ENCODE measurements at regions not wholly inside any gene's neighbourhood (a gene's known extent, or its start where the extent isn't known, plus 50 kb on each side); places are given as distances from the start of the nearest gene placed in this dataset.

GRCh38 chr12:87518481-87518880, 510.7 kb downstream of the C12orf50 start:
- ChIA-PET CTCF (interaction anchor here (1.3 kb wide), 1 partner anchor 13 kb away, joined by 4 read pairs; no protein-coding TSS in a partner anchor), POLR2A (no interaction called here)
- no peak for TF ChIP-seq CTCF (IDR thresholded peaks at IDR 0.05; ENCODE audit: control extremely low read depth, extremely low read depth, low read depth, missing control alignments)
- DNase-seq (ENCODE audit: extremely low spot score), result no peak

GRCh38 chr12:87518036-87518435, 511.2 kb downstream of the C12orf50 start:
- CTCF ChIA-PET, result no interaction called here
- POLR2A ChIA-PET, result no interaction called here
- TF ChIP-seq CTCF (IDR thresholded peaks at IDR 0.05; ENCODE audit: control extremely low read depth, extremely low read depth, low read depth, missing control alignments), result no peak
- DNase-seq (ENCODE audit: extremely low spot score), result no peak

DNA sequence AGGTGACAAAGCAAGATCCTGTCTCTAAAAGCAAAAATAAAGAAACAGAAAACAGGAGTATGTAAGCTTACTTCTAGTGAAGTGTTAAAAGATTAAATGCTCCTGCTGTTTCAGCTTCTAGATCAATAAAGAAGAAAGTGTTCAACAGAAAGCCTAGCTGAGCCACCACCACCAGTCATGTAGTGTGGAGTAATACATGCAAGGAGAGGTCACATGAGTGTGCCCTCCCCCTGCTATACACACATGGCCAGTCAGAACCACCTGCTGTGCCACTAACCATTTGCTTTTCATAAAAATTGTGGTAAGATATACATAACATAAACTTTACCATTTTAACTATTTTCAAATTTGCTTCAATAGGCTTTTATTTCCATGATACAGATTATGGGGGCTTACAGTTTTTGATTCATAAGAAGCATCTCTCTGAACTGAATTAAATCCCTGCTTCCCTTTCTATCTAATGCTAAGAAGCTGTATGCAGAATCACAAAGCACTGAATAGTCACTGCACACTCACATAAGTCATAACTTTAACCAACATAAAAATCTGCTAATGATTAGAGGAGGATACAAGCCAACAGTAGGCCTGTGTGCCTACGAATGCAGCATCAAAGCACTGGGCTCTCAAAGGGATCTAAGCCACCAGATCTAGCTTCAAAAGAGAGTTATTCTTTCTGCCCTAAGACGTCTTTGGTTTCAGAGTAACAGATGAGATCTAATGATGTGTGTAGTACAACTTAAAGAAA, 515.5 kb downstream of the C12orf50 start:
- no peak for DNase-seq (ENCODE audit: extremely low spot score)
- POLR2A ChIA-PET, result no interaction called here
- CTCF ChIA-PET, result interaction anchor here (1.5 to 4.0 kb wide), 3 partner anchors 10 to 26 kb away, joined by 5 to 13 read pairs (median 5); no protein-coding TSS in a partner anchor
- TF ChIP-seq CTCF (IDR thresholded peaks at IDR 0.05; ENCODE audit: control extremely low read depth, extremely low read depth, low read depth, missing control alignments), result no peak

- DNase-seq (ENCODE audit: extremely low spot score), result no peak
- ChIA-PET POLR2A (no interaction called here), CTCF (interaction anchor here (4.0 kb wide), 1 partner anchor 12 kb away, joined by 13 read pairs; no protein-coding TSS in a partner anchor)
- TF ChIP-seq CTCF (IDR thresholded peaks at IDR 0.05; ENCODE audit: control extremely low read depth, extremely low read depth, low read depth, missing control alignments), result no peak
These were observed 517.8 kb downstream of the C12orf50 start for GRCh38 chr12:87511371-87511770.

GRCh38 chr12:87509237-87509820, 519.9 kb downstream of the C12orf50 start:
- ChIA-PET POLR2A (no interaction called here), CTCF (no interaction called here)

GRCh38 chr12:87491598-87491997, 537.6 kb downstream of the C12orf50 start:
- TF ChIP-seq CTCF (IDR thresholded peaks at IDR 0.05; ENCODE audit: control extremely low read depth, extremely low read depth, low read depth, missing control alignments), result no peak
- ChIA-PET CTCF (no interaction called here), POLR2A (no interaction called here)

More at GRCh38 chr12:87509237-87509820, 519.9 kb downstream of the C12orf50 start:
- DNase-seq (ENCODE audit: extremely low spot score), result peak; percentile 8
- no peak for TF ChIP-seq CTCF (IDR thresholded peaks at IDR 0.05; ENCODE audit: control extremely low read depth, extremely low read depth, low read depth, missing control alignments)

More at GRCh38 chr12:87491598-87491997, 537.6 kb downstream of the C12orf50 start:
- no peak for DNase-seq (ENCODE audit: extremely low spot score)
